Upper lobe of right lung (tissue), 1 donor: ENCODE measurements at regions not wholly inside any gene's neighbourhood (a gene's known extent, or its start where the extent isn't known, plus 50 kb on each side); places are given as distances from the start of the nearest gene placed in this dataset.

Experiments
- ATAC-seq: fragments of 200-7000 bp; cut with Tn5 transposase; one replicate; pipeline ENCODE4 v1.9.1; 2020; ENCODE audit warnings: mild to moderate bottlenecking, moderate library complexity
- DNase-seq: peaks from one replicate; pipeline ENCODE4 v3.0.0-alpha.2; 2020
- H3K27ac ChIP-seq: fragments of 200-600 bp; one replicate; pipeline ENCODE4 v1.8.0; 2022
- H3K27me3 ChIP-seq: fragments of 200-600 bp; one replicate; pipeline ENCODE4 v1.8.0; 2022; ENCODE audit warnings: mild to moderate bottlenecking
- H3K36me3 ChIP-seq: fragments of 200-600 bp; one replicate; pipeline ENCODE4 v1.8.0; 2022
- H3K4me1 ChIP-seq: fragments of 200-600 bp; one replicate; pipeline ENCODE4 v1.8.0; 2022
- H3K4me3 ChIP-seq: fragments of 200-600 bp; one replicate; pipeline ENCODE4 v1.8.0; 2022; ENCODE audit warnings: mild to moderate bottlenecking
- H3K9me3 ChIP-seq: fragments of 200-600 bp; one replicate; pipeline ENCODE4 v1.8.0; 2022
- CTCF ChIP-seq: fragments of 200-600 bp; IDR thresholded peaks from one replicate; pipeline ENCODE4 v1.8.0; 2022; ENCODE audit warnings: antibody characterized with exemption
- intact Hi-C: fragments of 100-400 bp; cut with DNase I; formaldehyde crosslinking; loops from one replicate; pipeline ENCODE4 v1.11.0; 2022
- donor health status: DM: no; HTN: yes; CAD: no; lungs with severe emphysema.

- no peak for TF ChIP-seq CTCF
- H3K9me3 ChIP-seq = no peaks in the 10 kb centered on the region
- no peaks in the 10 kb centered on the region for H3K4me1 ChIP-seq
- DNase-seq (no peak), ATAC-seq (no peak)
- no peak overlapping the region for H3K27ac ChIP-seq
- intact Hi-C loops = no loop called here
- H3K36me3 ChIP-seq = no peaks in the 10 kb centered on the region
- H3K4me3 ChIP-seq = no peak overlapping the region
- no peaks in the 10 kb centered on the region for H3K27me3 ChIP-seq
These were observed 1164.0 kb upstream of the RAG2 start for GRCh38 chr11:37762079-37762478.

GRCh38 chr11:37755521-37755920 lies 1157.5 kb upstream of the RAG2 start:
- Histone ChIP-seq H3K27ac (no peak overlapping the region), H3K4me1 (no peaks in the 10 kb centered on the region), H3K9me3 (no peaks in the 10 kb centered on the region), H3K36me3 (no peaks in the 10 kb centered on the region), H3K27me3 (no peaks in the 10 kb centered on the region), H3K4me3 (no peak overlapping the region)
- ATAC-seq = no peak
- no peak for TF ChIP-seq CTCF
- DNase-seq = no peak
- intact Hi-C loops = no loop called here

GRCh38 chr11:37748641-37749040 lies 1150.6 kb upstream of the RAG2 start:
- Histone ChIP-seq H3K4me3 (no peak overlapping the region), H3K27ac (no peak overlapping the region), H3K9me3 (no peaks in the 10 kb centered on the region), H3K4me1 (no peaks in the 10 kb centered on the region), H3K36me3 (no peaks in the 10 kb centered on the region), H3K27me3 (no peaks in the 10 kb centered on the region)
- intact Hi-C loops = no loop called here
- ATAC-seq (no peak), DNase-seq (no peak)
- TF ChIP-seq CTCF = no peak

GRCh38 chr11:37747121-37747520 lies 1149.1 kb upstream of the RAG2 start:
- H3K27me3 ChIP-seq = no peaks in the 10 kb centered on the region
- ATAC-seq (no peak), DNase-seq (no peak)
- H3K4me1 ChIP-seq = no peaks in the 10 kb centered on the region
- H3K4me3 ChIP-seq = no peak overlapping the region
- TF ChIP-seq CTCF = no peak
- no peak overlapping the region for H3K27ac ChIP-seq
- H3K36me3 ChIP-seq = no peaks in the 10 kb centered on the region
- no peaks in the 10 kb centered on the region for H3K9me3 ChIP-seq
- intact Hi-C loops = no loop called here

GRCh38 chr11:37727371-37727770 lies 1129.3 kb upstream of the RAG2 start:
- DNase-seq = no peak
- H3K27me3 ChIP-seq = no peaks in the 10 kb centered on the region
- H3K4me3 ChIP-seq = no peak overlapping the region
- H3K27ac ChIP-seq = no peak overlapping the region
- intact Hi-C loops = no loop called here
- no peaks in the 10 kb centered on the region for H3K4me1 ChIP-seq
- no peak for ATAC-seq
- no peaks in the 10 kb centered on the region for H3K9me3 ChIP-seq
- H3K36me3 ChIP-seq = no peaks in the 10 kb centered on the region
- no peak for TF ChIP-seq CTCF

GRCh38 chr11:37724315-37724714 lies 1126.3 kb upstream of the RAG2 start:
- no peak for TF ChIP-seq CTCF

More at GRCh38 chr11:37724315-37724714, 1126.3 kb upstream of the RAG2 start:
- DNase-seq = no peak
- Histone ChIP-seq H3K4me1 (no peaks in the 10 kb centered on the region), H3K36me3 (no peaks in the 10 kb centered on the region), H3K27me3 (no peaks in the 10 kb centered on the region), H3K4me3 (no peak overlapping the region), H3K9me3 (no peaks in the 10 kb centered on the region), H3K27ac (no peak overlapping the region)
- intact Hi-C loops = no loop called here
- no peak for ATAC-seq
